ENCODE measurements at regions not wholly inside any gene's neighbourhood (a gene's known extent, or its start where the extent isn't known, plus 50 kb on each side); places are given as distances from the start of the nearest gene placed in this dataset.

DNA sequence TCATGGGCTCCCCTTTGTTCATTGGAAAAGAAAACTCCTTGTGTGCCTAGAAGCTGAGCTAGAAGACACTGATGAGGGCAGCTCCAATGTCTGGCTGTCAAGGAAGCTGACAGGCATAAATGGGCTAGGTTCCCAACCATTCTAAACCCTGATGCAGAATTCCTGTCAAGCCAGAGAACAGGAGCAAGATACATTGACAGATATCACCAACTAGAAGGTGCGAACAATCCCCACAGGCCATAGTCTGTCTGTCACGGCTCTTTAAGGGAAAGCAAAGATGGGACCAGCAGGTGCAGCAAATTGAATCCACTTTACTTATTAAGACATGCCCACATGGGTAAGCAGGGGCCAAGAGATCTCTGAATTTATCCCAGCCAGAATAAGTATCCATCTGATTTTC, 617.9 kb upstream of the POT1 start:
- no peak for DNase-seq

DNA sequence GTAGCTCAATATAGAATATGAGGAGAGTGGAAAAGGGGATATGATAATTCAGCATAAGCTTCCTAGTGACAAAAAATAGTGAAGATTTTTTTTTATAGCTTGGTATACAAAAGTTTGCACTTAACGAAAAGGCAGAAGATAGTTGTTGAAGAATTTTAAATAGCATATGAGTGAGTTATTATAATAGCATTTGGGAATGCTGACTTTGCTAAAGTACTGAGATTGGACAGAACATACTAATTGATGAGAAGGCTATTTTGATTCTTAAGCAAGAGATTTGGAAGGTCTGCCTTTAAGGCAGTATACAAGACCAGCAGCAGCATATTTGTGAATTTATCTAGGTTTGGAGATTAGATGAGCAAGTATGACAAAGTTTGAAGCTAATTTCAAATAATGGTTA, 600.9 kb upstream of the POT1 start:
- no peak for DNase-seq

DNA sequence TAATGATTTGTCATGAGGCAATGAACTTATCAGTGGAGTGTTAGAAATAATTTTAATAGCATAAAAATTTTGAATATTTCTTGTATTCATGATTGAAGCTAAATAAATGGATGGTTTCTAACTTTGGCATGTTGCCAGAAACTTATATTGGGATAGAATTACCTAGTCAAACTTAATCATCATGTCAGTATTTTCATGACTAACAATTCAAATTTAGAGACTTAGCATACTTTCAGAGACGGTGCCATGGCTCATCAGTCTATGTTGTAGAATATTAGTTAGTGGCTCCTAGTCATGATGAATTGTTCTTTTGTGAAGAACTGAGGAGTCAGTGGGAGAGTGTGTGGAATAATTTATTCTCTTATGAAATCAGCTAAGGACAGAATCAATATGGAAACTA, 599.6 kb upstream of the POT1 start:
- no peak for DNase-seq

GRCh38 chr7:125526958-125527357, 597.3 kb upstream of the POT1 start:
- no peak for DNase-seq

GRCh38 chr7:125526092-125526491, 596.5 kb upstream of the POT1 start:
- DNase-seq: no peak

- peak; percentile 61 for DNase-seq
Measured at GRCh38 chr7:125516194-125516593, 586.6 kb upstream of the POT1 start.

DNA sequence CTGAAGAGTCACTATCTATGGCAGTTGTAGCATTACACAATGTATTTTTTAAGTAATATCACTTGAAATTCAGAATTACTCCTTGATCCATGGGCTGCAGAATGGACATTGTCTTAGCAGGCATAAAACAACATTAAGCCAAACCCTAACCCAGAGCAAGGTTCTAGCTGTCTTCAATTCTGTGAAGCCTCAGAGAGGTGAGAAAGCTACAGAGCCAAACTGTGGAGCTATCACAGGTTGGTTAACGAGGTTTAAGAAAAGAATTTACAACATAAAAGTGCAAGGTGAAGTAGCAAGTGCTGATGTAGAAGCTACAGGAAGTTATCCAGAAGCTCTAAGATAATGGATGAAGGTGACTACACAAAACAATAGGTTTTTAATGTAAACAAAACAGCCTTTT, 582.7 kb upstream of the POT1 start:
- DNase-seq: no peak

DNA sequence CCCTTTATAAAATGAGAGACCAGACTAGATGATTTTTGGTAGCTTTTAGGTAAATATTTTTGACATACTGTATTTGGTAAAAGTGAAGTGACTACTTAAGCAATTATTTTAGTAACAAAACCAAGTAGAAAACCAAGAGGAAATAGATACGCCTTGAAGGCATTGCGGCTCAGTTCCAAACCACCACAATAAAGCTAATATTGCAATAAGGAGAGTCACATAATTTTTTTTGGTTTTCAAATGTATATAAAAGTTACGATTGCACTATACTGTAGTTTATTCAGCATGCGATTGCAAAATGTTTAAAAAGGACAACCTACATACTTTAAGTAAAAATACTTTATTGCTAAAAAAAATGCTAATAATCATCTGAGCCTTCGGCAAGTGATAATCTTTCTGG, 581.7 kb upstream of the POT1 start:
- DNase-seq: no peak

GRCh38 chr7:125506331-125506730, 576.7 kb upstream of the POT1 start:
- no peak for DNase-seq

- no peak for DNase-seq
Measured at GRCh38 chr7:125504848-125505247, 575.2 kb upstream of the POT1 start.

DNA sequence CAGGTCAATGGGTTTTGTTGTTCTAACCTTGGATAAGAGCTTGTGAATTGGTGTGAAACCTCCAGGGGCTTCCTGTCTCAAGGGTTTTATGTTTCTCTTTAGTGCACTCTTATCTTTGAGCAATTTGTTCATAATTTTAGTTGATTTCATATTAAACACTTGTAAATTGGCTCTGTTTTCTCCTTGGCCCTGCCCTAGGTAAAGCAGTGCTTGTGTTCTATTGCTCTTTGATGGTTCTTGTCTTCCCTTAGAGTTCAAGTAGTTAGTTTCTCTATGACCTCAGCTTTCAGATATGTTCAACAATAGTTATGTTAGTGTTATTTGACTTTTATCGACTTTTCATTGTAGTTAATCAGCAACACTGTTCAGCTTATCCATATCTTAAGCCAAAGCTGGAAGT, 566.4 kb upstream of the POT1 start:
- no peak for DNase-seq

DNA sequence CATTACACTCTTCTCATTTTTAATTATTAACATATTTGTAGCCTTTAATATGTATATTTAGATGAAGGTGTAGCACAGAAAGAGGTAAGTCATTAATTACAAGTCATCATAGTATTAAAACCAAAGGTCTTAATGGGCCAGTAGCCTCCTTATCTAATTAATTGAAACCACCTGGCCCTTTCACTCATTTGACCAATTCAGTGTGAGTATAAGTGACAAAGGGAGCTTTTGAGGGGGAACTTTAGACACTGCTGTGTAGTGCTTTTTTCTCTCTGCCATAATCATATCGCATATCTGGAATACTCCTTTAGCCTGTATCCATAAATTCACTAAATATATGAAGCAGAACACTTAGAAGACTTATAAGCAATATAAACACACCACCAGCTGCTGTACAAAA, 562.9 kb upstream of the POT1 start:
- DNase-seq: no peak

DNA sequence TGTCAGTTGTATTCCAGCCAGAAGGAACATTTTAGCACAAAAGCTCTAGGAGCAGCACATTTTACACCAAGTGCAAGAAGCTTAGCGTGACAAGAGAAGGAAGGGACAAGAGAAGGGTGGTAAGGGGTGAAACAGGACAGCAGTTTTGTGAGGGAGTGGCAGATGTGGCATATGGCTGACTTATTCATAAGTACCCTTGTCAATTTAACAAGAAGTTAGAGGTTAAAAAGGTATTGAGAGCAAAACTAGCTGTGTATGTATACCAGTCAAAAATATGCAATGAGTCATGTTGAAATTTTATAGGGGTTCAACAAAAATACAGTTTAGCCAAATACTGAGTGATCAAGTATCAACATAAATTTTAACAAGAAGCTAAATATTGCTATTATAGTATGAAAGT, 561.5 kb upstream of the POT1 start:
- DNase-seq: no peak

DNA sequence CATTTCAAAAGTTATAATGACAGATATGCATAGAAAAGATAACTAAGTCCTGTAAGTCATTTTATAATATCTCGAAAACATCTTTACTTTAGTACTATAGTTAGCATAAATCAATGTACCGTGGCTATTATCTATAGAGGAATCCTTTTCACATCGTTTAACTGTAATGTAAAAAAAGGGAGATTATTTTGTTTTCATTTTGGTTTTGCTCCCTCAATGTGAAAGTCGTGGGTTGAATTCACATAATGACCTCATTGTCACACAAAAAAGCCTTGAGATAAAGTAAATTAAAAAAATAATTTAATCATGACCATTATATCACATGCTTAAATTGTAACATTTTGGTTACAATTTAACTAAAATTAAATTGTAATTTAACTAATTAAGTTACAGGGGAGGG, 560.5 kb upstream of the POT1 start:
- DNase-seq: no peak

GRCh38 chr7:125485223-125485622, 555.6 kb upstream of the POT1 start:
- DNase-seq: no peak

- no peak for DNase-seq
Measured at GRCh38 chr7:125484755-125485154, 555.1 kb upstream of the POT1 start.

DNA sequence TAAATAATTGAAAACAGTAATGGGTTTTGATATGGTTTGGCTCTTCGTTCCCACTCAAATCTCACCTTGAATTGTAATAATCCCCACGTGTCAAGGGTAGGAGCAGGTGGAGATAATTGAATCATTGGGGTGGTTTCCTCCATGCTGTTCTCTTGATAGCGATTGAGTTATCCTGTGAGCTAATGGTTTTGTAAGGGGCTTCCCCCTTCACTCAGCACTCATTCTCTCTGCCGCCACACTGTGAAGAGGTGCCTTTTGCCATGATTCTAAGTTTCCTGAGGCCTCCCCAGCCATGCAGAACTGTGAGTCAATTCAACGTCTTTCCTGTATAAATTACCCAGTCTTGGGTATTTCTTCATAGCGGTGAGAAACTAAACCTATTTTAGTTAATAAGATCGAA, 551.7 kb upstream of the POT1 start:
- no peak for DNase-seq

- DNase-seq: no peak
Measured at GRCh38 chr7:125480762-125481161, 551.1 kb upstream of the POT1 start.

GRCh38 chr7:125468855-125469174, 539.2 kb upstream of the POT1 start:
- no peak for DNase-seq

GRCh38 chr7:125467996-125468854, 538.6 kb upstream of the POT1 start:
- no peak for DNase-seq

- DNase-seq: no peak
Measured at GRCh38 chr7:125465527-125465926, 535.9 kb upstream of the POT1 start.

GRCh38 chr7:125462615-125463014, 533.0 kb upstream of the POT1 start:
- DNase-seq: no peak

DNA sequence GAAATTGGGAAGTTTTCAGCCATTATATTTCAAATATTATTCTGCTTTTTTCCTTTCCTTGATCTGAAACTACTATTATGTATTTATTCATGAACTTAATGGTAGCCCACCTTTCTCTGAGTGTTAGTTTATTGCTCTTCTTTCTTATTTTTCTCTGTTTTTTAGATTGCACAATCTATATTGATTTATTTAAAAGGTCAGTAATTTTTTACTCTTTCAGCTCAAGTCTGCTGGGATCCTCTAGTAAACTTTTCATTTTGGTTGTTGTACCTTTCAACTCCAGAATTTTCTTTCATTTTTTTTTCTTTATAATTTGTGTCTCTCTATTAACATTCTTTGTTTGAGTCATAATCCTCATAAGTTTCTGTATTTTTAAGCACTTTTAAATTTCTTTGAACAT, 529.4 kb upstream of the POT1 start:
- no peak for DNase-seq

DNA sequence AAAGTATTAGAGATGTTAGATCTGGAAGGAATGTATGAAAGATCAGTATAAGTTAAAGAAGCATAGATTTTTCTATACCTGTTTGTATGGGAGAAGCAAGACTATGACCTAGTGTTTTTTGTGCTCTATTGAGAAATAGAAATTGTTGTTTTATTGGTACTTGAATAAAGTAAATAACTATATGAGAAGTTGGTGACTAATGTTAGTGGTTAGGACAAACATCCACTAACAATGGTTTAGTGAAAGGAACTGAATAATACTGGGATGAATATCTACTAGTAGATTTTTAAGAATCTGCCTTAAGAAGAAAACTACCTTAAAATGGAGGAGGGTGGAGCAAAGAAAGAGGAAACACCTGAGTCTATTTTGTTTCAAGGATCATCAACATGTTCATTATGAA, 521.1 kb upstream of the POT1 start:
- DNase-seq: no peak

DNA sequence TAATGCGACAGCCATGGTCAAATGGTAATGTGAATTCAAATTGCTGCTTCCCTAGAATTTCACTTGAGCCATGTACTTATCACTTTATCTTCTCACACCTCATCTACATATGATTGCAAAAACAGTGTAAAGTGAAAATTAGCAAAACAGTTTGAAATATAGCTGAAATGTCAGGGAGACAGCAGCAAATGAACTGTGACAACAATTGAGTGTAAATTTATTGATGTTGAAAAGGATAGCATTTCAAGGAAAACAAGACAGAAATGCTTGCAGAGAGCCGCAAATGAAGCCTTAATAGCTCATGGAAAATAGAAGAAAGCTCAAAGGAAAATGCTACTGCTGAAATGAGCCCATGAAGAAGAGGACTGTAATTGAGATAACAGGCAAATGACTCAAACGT, 516.2 kb upstream of the POT1 start:
- DNase-seq: no peak

DNA sequence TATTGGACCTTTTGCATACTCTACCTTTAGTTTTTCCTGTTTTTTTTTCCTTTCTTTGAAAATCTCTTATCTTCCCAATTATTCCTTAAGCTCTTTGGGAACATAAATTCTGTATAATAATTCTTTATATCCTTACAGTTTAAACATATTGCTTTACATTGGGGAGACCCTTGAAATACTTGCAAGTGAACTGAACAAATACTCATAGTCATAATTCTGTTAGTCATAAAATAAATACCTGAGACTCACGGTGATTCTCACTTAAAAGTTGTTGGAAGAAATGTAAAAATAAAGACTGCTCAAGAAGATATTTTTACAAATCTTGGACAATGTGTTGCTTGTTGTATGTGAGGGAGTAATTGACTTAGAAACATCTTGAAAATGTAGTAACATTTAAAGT, 515.2 kb upstream of the POT1 start:
- no peak for DNase-seq
